ENCODE measurements at regions not wholly inside any gene's neighbourhood (a gene's known extent, or its start where the extent isn't known, plus 50 kb on each side); places are given as distances from the start of the nearest gene placed in this dataset.

DNA sequence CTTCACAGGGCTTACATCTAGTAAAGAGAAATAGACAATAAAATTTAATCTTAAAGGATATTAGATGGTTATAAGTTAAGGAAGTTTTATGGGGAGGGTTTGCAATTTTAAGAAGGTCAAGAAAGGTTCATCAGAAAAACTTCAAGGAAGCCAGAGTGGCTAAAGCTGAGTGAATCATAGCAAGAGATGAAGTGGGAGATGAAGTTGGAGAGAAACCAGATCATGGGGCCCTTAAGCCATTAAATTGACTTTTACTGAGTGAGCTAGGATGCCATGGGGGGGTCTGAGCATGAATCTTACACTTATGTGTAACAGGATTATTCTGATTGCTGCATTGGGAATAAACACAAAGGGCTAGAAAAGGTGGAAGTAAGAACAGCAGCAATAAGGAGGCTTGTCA is 189.2 kb downstream of the LRIG3 start:
- H3K79me1 ChIP-seq (ENCODE audit: low read depth in 1 of 2, low read length in 2 of 2) = no peaks in the 10 kb centered on the region
- no peaks in the 10 kb centered on the region for H3K9me3 ChIP-seq (ENCODE audit: control insufficient read depth, insufficient read depth, low read length)
- H2BK5ac ChIP-seq (ENCODE audit: low read depth, low read length, poor library complexity, severe bottlenecking) = no peak overlapping the region
- no peak overlapping the region for H3K14ac ChIP-seq (replicated peaks; ENCODE audit: low read depth, low read length)
- in situ Hi-C loops (cut with MboI; ENCODE audit: low sequenced_read_pairs) (no loop called here), intact Hi-C loops (cut with micrococcal nuclease) (no loop called here), dilution Hi-C loops (cut with HindIII; ENCODE audit: low sequenced_read_pairs, unreplicated experiment) (no loop called here)
- no peak overlapping the region for H2BK20ac ChIP-seq (ENCODE audit: low read depth, low read length)
- no peak overlapping the region for H4K8ac ChIP-seq (ENCODE audit: low read depth in 2 of 2, low read length in 2 of 2)
- no peak overlapping the region for H3K4me3 ChIP-seq (ENCODE audit: insufficient read depth, low read depth, low read length)
- no peak overlapping the region for H3K4ac ChIP-seq (ENCODE audit: low read depth, low read length)
- no peak overlapping the region for H3K27ac ChIP-seq (ENCODE audit: insufficient read depth, low read length)
- H2AK9ac ChIP-seq (replicated peaks; ENCODE audit: low read depth, low read length, poor library complexity) = no peak overlapping the region
- no peak overlapping the region for H2AK5ac ChIP-seq (ENCODE audit: low read depth, low read length)
- no peak for ATAC-seq (ENCODE audit: low read depth)
- H3K9ac ChIP-seq (ENCODE audit: low read depth, low read length) = no peak overlapping the region
- H4K20me1 ChIP-seq (ENCODE audit: insufficient read depth, low read length) = no peaks in the 10 kb centered on the region
- no peak overlapping the region for H2AFZ ChIP-seq (replicated peaks; ENCODE audit: low read length, poor library complexity)
- H3K56ac ChIP-seq (ENCODE audit: extremely low read depth, insufficient read depth, low read length) = no peak overlapping the region
- H2BK120ac ChIP-seq (ENCODE audit: low read depth, low read length) = no peak overlapping the region
- peaks cover 2% of the 10 kb centered on the region for H3K4me1 ChIP-seq (ENCODE audit: control insufficient read depth, insufficient read depth, low read length)
- POLR2A ChIA-PET (ENCODE audit: unreplicated experiment) = no interaction called here
- H3K27me3 ChIP-seq (ENCODE audit: control insufficient read depth, insufficient read depth, low read length) = no peaks in the 10 kb centered on the region
- H3K4me2 ChIP-seq (ENCODE audit: low read depth, low read length) = no peak overlapping the region
- TF ChIP-seq MAFK (IDR thresholded peaks at IDR 0.05; ENCODE audit: low read depth, low read length) (no peak), MAZ (IDR thresholded peaks at IDR 0.05; ENCODE audit: borderline replicate concordance, low read depth, low read length) (no peak), FOS (IDR thresholded peaks at IDR 0.05; ENCODE audit: low read depth, low read length) (no peak), RAD21 (IDR thresholded peaks at IDR 0.05; ENCODE audit: low read length) (no peak)
- no peak overlapping the region for H4K5ac ChIP-seq (ENCODE audit: low read depth, low read length)
- no TSS peak for BruUV-seq (replicated peaks)
- H2BK15ac ChIP-seq (ENCODE audit: low read depth, low read length) = no peak overlapping the region
- no peaks in the 10 kb centered on the region for H3K9me1 ChIP-seq (ENCODE audit: insufficient read depth, low read length)
- H4K91ac ChIP-seq (ENCODE audit: insufficient read depth, low read depth, low read length) = no peak overlapping the region
- H3K36me3 ChIP-seq (ENCODE audit: control insufficient read depth, insufficient read depth, low read length) = no peaks in the 10 kb centered on the region
- CTCF ChIA-PET = no interaction called here
- no peak overlapping the region for H3K18ac ChIP-seq (ENCODE audit: low read depth, low read length)
- no peak for DNase-seq
- H3K23ac ChIP-seq (ENCODE audit: low read depth, low read length) = no peak overlapping the region
